SK-N-MC (cell line): ENCODE measurements at regions not wholly inside any gene's neighbourhood (a gene's known extent, or its start where the extent isn't known, plus 50 kb on each side); places are given as distances from the start of the nearest gene placed in this dataset.

Experiments used
- EZH2 ChIP-seq: fragments of 200-600 bp; sonication (generic); IDR thresholded peaks from one replicate; pipeline ENCODE4 v1.6.1; 2017; ENCODE audit warnings: antibody characterized with exemption
- FOXP2 ChIP-seq: optimal IDR thresholded peaks from 2 replicates; pipeline ENCODE3; 2011; ENCODE audit warnings: mild to moderate bottlenecking, moderate library complexity; ENCODE audit not compliant: insufficient read depth; ENCODE audit errors: extremely low read length, control extremely low read depth
- POLR2AphosphoS5 ChIP-seq: IDR thresholded peaks from 2 replicates; pipeline ENCODE4 v1.6.1; 2012; ENCODE audit warnings: mild to moderate bottlenecking, low read depth, low read length, borderline replicate concordance

GRCh38 chr11:133621611-133622010, 89.3 kb upstream of the OPCML start:
- TF ChIP-seq POLR2AphosphoS5 (no peak), EZH2 (no peak), FOXP2 (no peak)
